Motor neuron (in vitro differentiated cells): ENCODE measurements at regions not wholly inside any gene's neighbourhood (a gene's known extent, or its start where the extent isn't known, plus 50 kb on each side); places are given as distances from the start of the nearest gene placed in this dataset.

Source experiments
- ATAC-seq, 8 experiments: fragments of 200-7000 bp; cut with Tn5 transposase; replicated peaks in 6 of 8; 2 replicates each; pipeline ENCODE4 v1.8.0; 2021; ENCODE audit warnings: mild to moderate bottlenecking in 8 of 8, moderate library complexity in 8 of 8
- H3K27ac ChIP-seq, 2 donors: fragments of 250-450 bp; sonication (Bioruptor Pico); 2 replicates each; pipeline ENCODE4 v1.9.0; 2021; ENCODE audit warnings: antibody characterized with exemption in 2 of 2, mild to moderate bottlenecking in 2 of 2, moderate library complexity in 1 of 2
- H3K4me1 ChIP-seq, 2 donors: fragments of 250-450 bp; sonication (Bioruptor Pico); replicated peaks in 1 of 2; 2 replicates each; pipeline ENCODE4 v1.6.1; 2021; ENCODE audit warnings: antibody characterized with exemption in 2 of 2, mild to moderate bottlenecking in 2 of 2, moderate library complexity in 1 of 2
- H3K4me3 ChIP-seq, 5 donors: fragments of 250-450 bp; sonication (Bioruptor Pico); 2 replicates each; pipeline ENCODE4 v1.9.0; 2021; ENCODE audit warnings: antibody characterized with exemption in 5 of 5, mild to moderate bottlenecking in 5 of 5, moderate library complexity in 4 of 5
- whole genome bisulfite sequencing, 10 experiments: fragments of 450-650 bp; shearing (Covaris generic); methylation state at CpG; one replicate each; pipeline ENCODE4 v1.0.0; 2022; 5-methylcytosine and 5-hydroxymethylcytosine counted together
- in situ Hi-C, 9 experiments: fragments of 400-800 bp; cut with MboI; loops; one replicate each; pipeline ENCODE4 v1.15.0; 2021; ENCODE audit warnings: low sequenced_read_pairs in 9 of 9, low pct_unique_long_range_greater_than_20kb in 2 of 9; ENCODE audit not compliant: unreplicated experiment in 9 of 9

- Histone ChIP-seq H3K4me1 (no peaks in the 10 kb centered on the region), H3K27ac (no peak overlapping the region), H3K4me3 (no peak overlapping the region)
- no peak for ATAC-seq
- in situ Hi-C loops, result no loop called here
- WGBS, 10 experiments, result 0 to 100% (median 65%) methylated on average over 1 to 2 of the region's 2 CpGs; no CpG with 5 or more reads in 4 of the 10 experiments
Observed at GRCh38 chr6:153595903-153596302, 443.1 kb upstream of the OPRM1 start.

GRCh38 chr6:153594871-153595270, 444.2 kb upstream of the OPRM1 start:
- ATAC-seq, result no peak
- WGBS, 10 experiments, result 0 to 80% (median 58%) methylated on average over 1 of the region's 1 CpG; no CpG with 5 or more reads in 4 of the 10 experiments
- no peak overlapping the region for H3K4me3 ChIP-seq
- H3K4me1 ChIP-seq, result no peaks in the 10 kb centered on the region
- in situ Hi-C loops, result no loop called here
- H3K27ac ChIP-seq, result no peak overlapping the region

DNA sequence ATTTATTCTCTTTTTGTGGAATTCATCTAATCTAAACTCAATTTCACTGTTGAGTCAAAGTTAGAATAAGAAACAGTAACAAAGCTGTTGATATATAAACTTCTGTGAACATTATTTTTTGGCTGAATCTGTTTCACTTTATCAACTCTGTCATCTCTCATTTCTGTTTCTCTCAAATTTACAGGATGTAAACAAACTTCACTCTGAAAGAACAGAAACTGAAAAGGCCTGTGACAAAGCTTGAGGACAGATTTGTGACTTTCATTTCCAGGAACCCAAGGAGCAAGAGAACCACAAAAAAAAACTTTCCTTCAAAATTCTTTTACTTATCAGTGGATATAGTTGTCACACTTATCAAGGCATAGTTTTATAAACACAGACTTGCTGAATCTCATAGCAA, 447.9 kb upstream of the OPRM1 start:
- in situ Hi-C loops, result no loop called here
- Histone ChIP-seq H3K27ac (no peak overlapping the region), H3K4me3 (no peak overlapping the region), H3K4me1 (no peaks in the 10 kb centered on the region)
- ATAC-seq, result no peak

- no peak for ATAC-seq
- no peaks in the 10 kb centered on the region for H3K4me1 ChIP-seq
- no peak overlapping the region for H3K27ac ChIP-seq
- no peak overlapping the region for H3K4me3 ChIP-seq
- in situ Hi-C loops, result no loop called here
Observed at GRCh38 chr6:153590411-153590810, 448.6 kb upstream of the OPRM1 start.

DNA sequence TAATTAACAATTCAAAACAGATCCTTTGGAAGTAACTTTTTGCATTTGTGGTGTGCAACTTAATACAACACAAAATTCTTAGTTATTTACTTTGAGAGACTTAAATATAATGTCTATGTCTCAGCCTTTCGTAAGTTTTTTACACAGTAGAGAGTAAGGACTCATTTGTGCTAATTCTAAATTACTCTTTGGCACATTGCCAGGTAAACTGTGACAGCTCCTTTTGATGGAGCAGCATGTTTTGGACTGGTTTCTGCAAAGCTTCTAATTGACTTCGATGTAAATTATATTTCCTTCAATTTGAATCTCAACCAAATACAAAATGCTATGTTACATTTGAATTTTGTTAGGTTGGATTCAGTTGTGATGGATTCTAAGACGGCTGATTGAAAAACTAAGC, 450.7 kb upstream of the OPRM1 start:
- in situ Hi-C loops, result no loop called here
- Histone ChIP-seq H3K27ac (no peak overlapping the region), H3K4me3 (no peak overlapping the region), H3K4me1 (no peaks in the 10 kb centered on the region)
- no peak for ATAC-seq
- WGBS, 10 experiments, result 0 to 90% (median 51%) methylated on average over 1 to 3 of the region's 3 CpGs; no CpG with 5 or more reads in 2 of the 10 experiments

DNA sequence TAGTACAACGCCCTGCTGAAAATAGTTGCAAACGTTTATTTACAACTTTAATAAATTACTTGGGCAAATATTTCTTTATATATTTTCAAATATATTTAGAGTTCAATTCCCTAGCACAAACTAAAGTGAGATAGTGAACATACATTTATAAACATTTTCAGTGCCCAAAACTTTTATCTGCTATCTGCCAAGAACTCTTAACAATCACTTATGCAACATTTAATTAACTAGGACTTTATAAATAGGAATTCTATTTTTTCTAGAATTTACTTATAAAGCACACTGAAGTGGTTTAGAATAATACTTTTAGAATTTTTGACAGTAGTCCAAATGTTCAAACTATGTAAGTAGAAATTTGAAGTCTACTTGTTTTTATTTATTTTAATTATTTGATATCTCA, 452.6 kb upstream of the RGS17 start:
- in situ Hi-C loops, result no loop called here
- H3K4me1 ChIP-seq, result peaks cover 0 to 13% of the 10 kb centered on the region in 2 donors
- H3K27ac ChIP-seq, result no peak overlapping the region
- no peak overlapping the region for H3K4me3 ChIP-seq
- no peak for ATAC-seq
- WGBS, 10 experiments, result 20 to 83% (median 56%) methylated on average over 1 to 2 of the region's 2 CpGs; no CpG with 5 or more reads in 1 of the 10 experiments

GRCh38 chr6:153580776-153581175, 449.7 kb upstream of the RGS17 start:
- in situ Hi-C loops, result no loop called here
- peak in 5 of 8 experiments; percentile 27 to 89 (median 70) for ATAC-seq
- WGBS, 10 experiments, result 0 to 71% (median 31%) methylated on average over 1 to 2 of the region's 2 CpGs; no CpG with 5 or more reads in 1 of the 10 experiments
- no peak overlapping the region for H3K27ac ChIP-seq
- H3K4me3 ChIP-seq, result no peak overlapping the region
- peaks cover 0 to 13% of the 10 kb centered on the region in 2 donors for H3K4me1 ChIP-seq

DNA sequence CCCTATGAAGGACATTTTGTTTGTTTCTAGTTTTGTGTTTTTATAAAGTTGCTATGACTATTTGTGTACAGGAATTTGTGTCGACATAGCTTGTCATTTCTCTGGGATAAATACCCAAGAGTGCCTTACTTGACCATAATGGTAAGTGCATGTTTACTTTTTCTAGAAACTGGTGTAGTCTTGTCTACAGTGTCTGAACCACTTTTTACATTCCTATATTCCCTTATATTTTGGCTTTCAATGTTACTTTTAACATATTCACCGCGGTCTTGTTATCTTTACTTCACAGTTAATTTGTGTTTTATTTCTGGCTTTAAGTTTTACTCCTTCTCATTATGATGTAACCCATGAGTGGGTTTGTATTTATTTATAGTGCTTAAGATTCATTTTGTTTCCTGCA, 444.4 kb upstream of the RGS17 start:
- Histone ChIP-seq H3K4me1 (peaks cover 0 to 8% of the 10 kb centered on the region in 2 donors), H3K27ac (no peak overlapping the region), H3K4me3 (no peak overlapping the region)
- WGBS, 10 experiments, result 21 to 100% (median 94%) methylated on average over 1 to 3 of the region's 3 CpGs; no CpG with 5 or more reads in 1 of the 10 experiments
- in situ Hi-C loops, result no loop called here
- no peak for ATAC-seq

DNA sequence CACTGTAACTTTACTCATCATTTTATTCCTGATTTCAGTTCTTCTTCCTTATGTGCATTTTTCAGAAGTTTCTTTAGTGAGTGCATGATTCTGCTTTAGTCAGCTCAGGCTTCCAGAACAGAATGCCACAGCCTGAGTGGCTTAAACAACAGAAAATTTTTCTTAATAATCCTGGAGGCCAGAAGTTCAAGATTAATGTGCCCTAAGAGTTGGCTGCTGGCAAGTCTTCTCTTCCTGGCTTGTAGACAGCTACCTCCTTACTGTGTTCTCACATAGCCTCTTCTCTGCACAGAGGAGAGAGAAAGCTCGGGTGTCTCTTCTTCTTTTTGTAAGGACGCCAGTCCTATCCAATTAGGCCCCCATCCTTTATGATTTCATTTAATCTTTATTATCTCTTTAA, 443.1 kb upstream of the RGS17 start:
- in situ Hi-C loops, result no loop called here
- no peak overlapping the region for H3K4me3 ChIP-seq
- ATAC-seq, result no peak
- no peaks in the 10 kb centered on the region for H3K4me1 ChIP-seq
- H3K27ac ChIP-seq, result no peak overlapping the region
- 10 to 100% (median 29%) methylated on average over 1 to 2 of the region's 2 CpGs; no CpG with 5 or more reads in 3 of the 10 experiments for WGBS, 10 experiments

GRCh38 chr6:153572371-153572770, 441.3 kb upstream of the RGS17 start:
- in situ Hi-C loops, result no loop called here
- 0 to 100% (median 79%) methylated on average over 1 to 3 of the region's 3 CpGs for WGBS, 10 experiments
- no peaks in the 10 kb centered on the region for H3K4me1 ChIP-seq

DNA sequence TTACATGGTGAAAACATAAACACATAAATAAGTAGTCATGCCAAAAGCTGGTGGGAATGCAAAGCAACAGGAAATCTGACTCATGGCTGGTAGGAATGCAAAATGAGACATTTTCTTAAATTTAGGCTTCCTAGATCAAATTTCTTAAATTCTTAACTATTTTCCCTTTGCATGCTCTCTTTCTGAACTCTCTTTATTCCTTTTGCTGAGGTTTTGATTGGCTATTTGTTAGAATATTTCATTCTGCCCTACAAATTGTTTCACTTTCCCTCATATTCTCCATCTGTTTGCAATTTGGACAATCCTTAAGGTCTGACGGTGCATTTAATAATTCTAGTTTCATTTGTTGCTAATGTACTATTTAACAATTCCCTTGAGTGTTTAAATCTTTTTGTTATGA, 437.5 kb upstream of the RGS17 start:
- Histone ChIP-seq H3K4me3 (no peak overlapping the region), H3K4me1 (no peaks in the 10 kb centered on the region), H3K27ac (no peak overlapping the region)
- WGBS, 10 experiments, result 0 to 100% (median 88%) methylated on average over 1 of the region's 1 CpG; no CpG with 5 or more reads in 1 of the 10 experiments
- peak in 2 of 8 experiments; percentile 64 to 85 for ATAC-seq
- in situ Hi-C loops, result no loop called here

More at GRCh38 chr6:153572371-153572770, 441.3 kb upstream of the RGS17 start:
- Histone ChIP-seq H3K27ac (no peak overlapping the region), H3K4me3 (no peak overlapping the region)
- ATAC-seq, result no peak

GRCh38 chr6:153564803-153565202, 433.7 kb upstream of the RGS17 start:
- Histone ChIP-seq H3K27ac (no peak overlapping the region), H3K4me1 (no peaks in the 10 kb centered on the region), H3K4me3 (no peak overlapping the region)
- ATAC-seq, result no peak
- WGBS, 10 experiments, result 0 to 59% (median 38%) methylated on average over 1 to 2 of the region's 2 CpGs
- in situ Hi-C loops, result no loop called here

GRCh38 chr6:153563001-153563400, 431.9 kb upstream of the RGS17 start:
- in situ Hi-C loops, result no loop called here
- Histone ChIP-seq H3K27ac (no peak overlapping the region), H3K4me3 (no peak overlapping the region), H3K4me1 (no peaks in the 10 kb centered on the region)
- no peak for ATAC-seq
- 15 to 100% (median 88%) methylated on average over 1 to 5 of the region's 5 CpGs; no CpG with 5 or more reads in 4 of the 10 experiments for WGBS, 10 experiments

- Histone ChIP-seq H3K4me1 (no peaks in the 10 kb centered on the region), H3K27ac (no peak overlapping the region), H3K4me3 (no peak overlapping the region)
- in situ Hi-C loops, result no loop called here
- peak in 2 of 8 experiments; percentile 22 to 86 for ATAC-seq
- 20 to 80% methylated on average over 1 of the region's 1 CpG; no CpG with 5 or more reads in 8 of the 10 experiments for whole genome bisulfite sequencing, 10 experiments
Observed at GRCh38 chr6:153553627-153554026, 422.5 kb upstream of the RGS17 start.
